H1 (cell line): ENCODE measurements at regions not wholly inside any gene's neighbourhood (a gene's known extent, or its start where the extent isn't known, plus 50 kb on each side); places are given as distances from the start of the nearest gene placed in this dataset.

Source experiments
- CTCF ChIA-PET: fragments of 300-600 bp; sonication (Branson Sonifier 250); formaldehyde crosslinking; loops from one replicate; lab custom pipeline; 2021; ENCODE audit not compliant: partially characterized antibody; lab: Charles Lee
- POLR2A ChIA-PET: fragments of 300-600 bp; sonication (Branson Sonifier 250); formaldehyde crosslinking; loops from one replicate; lab custom pipeline; 2021; ENCODE audit warnings: inconsistent platforms; ENCODE audit not compliant: partially characterized antibody; lab: Charles Lee
- DNase-seq, 2 experiments: peaks; one replicate each; pipeline versions ENCODE4 v3.0.0 to v3.0.0-alpha.2; 2010 to 2022; ENCODE audit warnings: low spot score in 2 of 2, low read depth in 1 of 2, mixed read lengths in 1 of 2
- FAIRE-seq: peaks from 2 replicates; lab custom pipeline; 2011; peaks lifted over from hg19 to GRCh38; lab: Jason Lieb, UNC
- H2AFZ ChIP-seq: 2 replicates; pipeline ENCODE4 v1.8.1; 2012; ENCODE audit warnings: low read length, inconsistent platforms
- H2AK5ac ChIP-seq: 2 replicates; pipeline ENCODE4 v1.6.1; 2013; ENCODE audit warnings: low read depth, low read length
- H2BK120ac ChIP-seq: replicated peaks from 2 replicates; pipeline ENCODE3; 2013; ENCODE audit warnings: low read depth, low read length, inconsistent platforms
- H2BK12ac ChIP-seq: 2 replicates; pipeline ENCODE4 v1.6.1; 2013; ENCODE audit warnings: low read depth, low read length
- H2BK15ac ChIP-seq: 2 replicates; pipeline ENCODE4 v1.6.1; 2013; ENCODE audit warnings: low read length
- H2BK20ac ChIP-seq: 2 replicates; pipeline ENCODE4 v1.6.1; 2013; ENCODE audit warnings: low read length
- H2BK5ac ChIP-seq: 2 replicates; pipeline ENCODE4 v1.6.1; 2013; ENCODE audit warnings: low read depth, low read length
- H3K14ac ChIP-seq: 2 replicates; pipeline ENCODE4 v1.6.1; 2013; ENCODE audit warnings: inconsistent platforms; ENCODE audit not compliant: insufficient read length
- H3K18ac ChIP-seq: 2 replicates; pipeline ENCODE4 v1.6.1; 2013; ENCODE audit warnings: low read length; ENCODE audit errors: extremely low read depth
- H3K23ac ChIP-seq: 2 replicates; pipeline ENCODE4 v1.6.1; 2013; ENCODE audit warnings: inconsistent platforms; ENCODE audit not compliant: insufficient read length
- H3K23me2 ChIP-seq: 2 replicates; pipeline ENCODE4 v1.6.1; 2013; ENCODE audit warnings: low read depth, low read length
- H3K27ac ChIP-seq: 2 replicates; pipeline ENCODE4 v1.6.1; 2011; ENCODE audit warnings: low read depth, low read length, inconsistent platforms
- H3K27me3 ChIP-seq, 4 experiments: replicated peaks in 1 of 4; 1 replicate in 1 of 4; 2 replicates in 3 of 4; pipeline versions ENCODE4 v1.6.1 to v1.8.1; 2011 to 2013; ENCODE audit warnings: low read length in 3 of 4, mild to moderate bottlenecking in 3 of 4, inconsistent platforms in 2 of 4, mixed read lengths in 2 of 4, moderate library complexity in 1 of 4; ENCODE audit not compliant: control insufficient read depth in 3 of 4, insufficient read depth in 3 of 4; ENCODE audit errors: extremely low read depth in 1 of 4
- H3K36me3 ChIP-seq, 4 experiments: 2 replicates each; pipeline versions ENCODE4 v1.6.1 to v1.8.1; 2011 to 2013; ENCODE audit warnings: mild to moderate bottlenecking in 4 of 4, low read length in 3 of 4, moderate library complexity in 2 of 4, control low read depth in 1 of 4, inconsistent platforms in 1 of 4; ENCODE audit not compliant: insufficient read depth in 4 of 4, control insufficient read depth in 2 of 4
- H3K4ac ChIP-seq: replicated peaks from 2 replicates; pipeline ENCODE3; 2013; ENCODE audit warnings: low read length, low read depth, mixed read lengths, inconsistent platforms; ENCODE audit not compliant: insufficient read length
- H3K4me1 ChIP-seq, 4 experiments: replicated peaks in 1 of 4; 1 replicate in 1 of 4; 2 replicates in 3 of 4; pipeline versions ENCODE4 v1.6.1 to v1.8.1; 2011 to 2013; ENCODE audit warnings: low read length in 3 of 4, inconsistent platforms in 2 of 4, mixed read lengths in 1 of 4; ENCODE audit not compliant: insufficient read depth in 4 of 4, control insufficient read depth in 3 of 4
- H3K4me2 ChIP-seq, 2 experiments: 2 replicates each; pipeline versions ENCODE4 v1.6.1 to v1.8.1; 2011 to 2013; ENCODE audit warnings: low read depth in 2 of 2, low read length in 2 of 2, control low read depth in 1 of 2, inconsistent platforms in 1 of 2, mild to moderate bottlenecking in 1 of 2; ENCODE audit not compliant: insufficient read depth in 1 of 2
- H3K4me3 ChIP-seq, 4 experiments: fragments of 200-600, 300-600 bp in 1 of 4; sonication (generic), shearing (Covaris generic), sonication (Bioruptor Twin) in 1 of 4; 2 replicates each; pipeline versions ENCODE4 v1.5.1 to v1.8.1; 2011 to 2016; ENCODE audit warnings: low read length in 4 of 4, low read depth in 3 of 4, control low read depth in 2 of 4, inconsistent platforms in 2 of 4, mild to moderate bottlenecking in 2 of 4, mixed read lengths in 1 of 4, moderate library complexity in 1 of 4; ENCODE audit not compliant: insufficient read depth in 2 of 4; ENCODE audit errors: extremely low read depth in 1 of 4
- H3K56ac ChIP-seq: replicated peaks from 2 replicates; pipeline ENCODE3; 2013; ENCODE audit warnings: low read depth, mild to moderate bottlenecking, mixed read lengths, low read length, inconsistent platforms; ENCODE audit not compliant: insufficient read length
- H3K79me1 ChIP-seq: 2 replicates; pipeline ENCODE4 v1.6.1; 2013; ENCODE audit warnings: low read depth, low read length, control low read depth
- H3K79me2 ChIP-seq, 2 experiments: 2 replicates each; pipeline versions ENCODE4 v1.6.1 to v1.8.1; 2012 to 2013; ENCODE audit warnings: low read length in 2 of 2, mild to moderate bottlenecking in 2 of 2, inconsistent platforms in 1 of 2; ENCODE audit not compliant: insufficient read depth in 2 of 2, control insufficient read depth in 1 of 2
- H3K9ac ChIP-seq, 4 experiments: replicated peaks in 1 of 4; 1 replicate in 1 of 4; 2 replicates in 3 of 4; pipeline versions ENCODE4 v1.6.1 to v1.8.1; 2011 to 2013; ENCODE audit warnings: low read depth in 3 of 4, low read length in 3 of 4, control low read depth in 2 of 4, mild to moderate bottlenecking in 2 of 4, moderate library complexity in 2 of 4, inconsistent platforms in 1 of 4; ENCODE audit errors: extremely low read depth in 1 of 4
- H3K9me3 ChIP-seq, 2 experiments: 2 replicates each; pipeline versions ENCODE4 v1.6.1 to v1.8.1; 2012 to 2013; ENCODE audit warnings: mild to moderate bottlenecking in 2 of 2, moderate library complexity in 2 of 2, control low read depth in 1 of 2, inconsistent platforms in 1 of 2, low read depth in 1 of 2, low read length in 1 of 2, mixed read lengths in 1 of 2; ENCODE audit not compliant: insufficient read depth in 2 of 2
- H4K20me1 ChIP-seq, 2 experiments: replicated peaks in 1 of 2; 2 replicates each; pipeline versions ENCODE3 to v1.8.1; 2011 to 2013; ENCODE audit warnings: inconsistent platforms in 2 of 2, low read length in 2 of 2, mild to moderate bottlenecking in 1 of 2; ENCODE audit not compliant: insufficient read depth in 2 of 2, control insufficient read depth in 1 of 2
- H4K5ac ChIP-seq: 2 replicates; pipeline ENCODE4 v1.6.1; 2013; ENCODE audit warnings: low read length, low read depth, mixed read lengths, inconsistent platforms; ENCODE audit not compliant: insufficient read length
- H4K8ac ChIP-seq: 2 replicates; pipeline ENCODE4 v1.8.0; 2013; ENCODE audit warnings: mild to moderate bottlenecking, moderate library complexity, low read length, inconsistent platforms; ENCODE audit not compliant: insufficient read depth; ENCODE audit errors: extremely low read depth
- H4K91ac ChIP-seq: replicated peaks from 2 replicates; pipeline ENCODE3; 2013; ENCODE audit warnings: low read length, mixed read lengths, inconsistent platforms; ENCODE audit not compliant: insufficient read length
- SP4 ChIP-seq: IDR thresholded peaks from 2 replicates; pipeline ENCODE4 v1.6.1; 2012; ENCODE audit warnings: low read length, inconsistent platforms
- TEAD4 ChIP-seq: IDR thresholded peaks from 2 replicates; pipeline ENCODE4 v1.6.1; 2012; ENCODE audit warnings: low read depth, low read length, inconsistent platforms, mixed read lengths
- WGBS, 2 experiments: shearing (Covaris generic) in 1 of 2; methylation state at CpG; one replicate each; pipeline versions ENCODE4 v1.1.6 to v1.1.7; 2013 to 2015; ENCODE audit warnings: low lambda C conversion rate in 2 of 2, mixed read lengths in 2 of 2, inconsistent platforms in 1 of 2, low coverage in 1 of 2, missing lambda C conversion rate in 1 of 2; ENCODE audit not compliant: insufficient replicate concordance in 2 of 2, insufficient coverage in 1 of 2, insufficient read length in 1 of 2; ENCODE audit errors: extremely low coverage in 1 of 2, missing lambda C conversion rate in 1 of 2; 5-methylcytosine and 5-hydroxymethylcytosine counted together

DNA sequence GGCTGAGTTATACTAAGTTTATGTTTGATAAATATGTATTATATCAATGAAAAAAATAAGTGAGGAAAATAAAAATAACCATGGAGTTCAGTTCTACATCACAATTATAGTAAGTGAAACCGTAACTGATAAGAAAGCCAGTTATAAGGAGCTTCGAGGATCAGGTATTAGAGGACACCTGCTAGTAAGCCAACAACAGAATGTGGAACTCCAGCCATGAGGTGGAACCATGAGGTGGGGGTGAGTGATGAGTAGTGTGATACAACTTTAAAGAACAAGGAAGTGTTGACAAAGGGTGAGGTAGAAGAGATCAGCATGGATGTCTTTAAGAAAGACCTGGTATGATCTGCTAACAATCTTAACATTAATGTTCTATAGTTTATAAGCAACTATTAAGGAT lies 452.9 kb downstream of the GUCY1A2 start:
- 86% methylated on average over 2 of the region's 2 CpGs; no CpG with 5 or more reads in 1 of the 2 experiments for WGBS, 2 experiments
- FAIRE-seq, result no peak

More for the DNA sequence above, 452.9 kb downstream of the GUCY1A2 start:
- Histone ChIP-seq H3K23me2 (no peaks in the 10 kb centered on the region), H4K20me1 (no peaks in the 10 kb centered on the region), H3K79me2 (no peaks in the 10 kb centered on the region), H2BK15ac (no peak overlapping the region), H3K4me3 (no peak overlapping the region), H3K4ac (no peak overlapping the region), H2BK12ac (no peak overlapping the region), H2AFZ (no peak overlapping the region), H3K14ac (no peak overlapping the region), H3K18ac (no peak overlapping the region), H3K9ac (no peak overlapping the region), H4K91ac (no peak overlapping the region), H2BK5ac (no peak overlapping the region), H3K56ac (no peak overlapping the region), H3K27ac (no peak overlapping the region), H2BK20ac (no peak overlapping the region), H3K79me1 (no peaks in the 10 kb centered on the region), H3K27me3 (no peaks in the 10 kb centered on the region), H4K5ac (no peak overlapping the region), H2BK120ac (no peak overlapping the region), H3K4me2 (no peak overlapping the region), H3K4me1 (no peaks in the 10 kb centered on the region), H3K23ac (no peak overlapping the region), H2AK5ac (no peak overlapping the region), H3K36me3 (no peaks in the 10 kb centered on the region), H3K9me3 (no peaks in the 10 kb centered on the region), H4K8ac (no peak overlapping the region)
- POLR2A ChIA-PET, result interaction anchor here (1.1 kb wide), 1 partner anchor 24 kb away, joined by 3 read pairs; no protein-coding TSS in a partner anchor
- CTCF ChIA-PET, result interaction anchor here (0.8 to 2.0 kb wide), 2 partner anchors 18 to 20 kb away, joined by 3 to 8 read pairs; no protein-coding TSS in a partner anchor
- DNase-seq, result no peak
- TF ChIP-seq SP4 (no peak), TEAD4 (no peak)
